Ishikawa (cell line): ENCODE measurements at regions not wholly inside any gene's neighbourhood (a gene's known extent, or its start where the extent isn't known, plus 50 kb on each side); places are given as distances from the start of the nearest gene placed in this dataset.

Experiments
- CEBPB ChIP-seq: IDR thresholded peaks from 2 replicates; pipeline ENCODE4 v1.6.1; 2012
- CREB1 ChIP-seq: IDR thresholded peaks from 2 replicates; pipeline ENCODE4 v1.6.1; 2012; ENCODE audit warnings: low read depth
- EGR1 ChIP-seq: IDR thresholded peaks from 2 replicates; pipeline ENCODE4 v1.6.1; 2012
- EP300 ChIP-seq: IDR thresholded peaks from 2 replicates; pipeline ENCODE4 v1.6.1; 2012; ENCODE audit warnings: borderline replicate concordance
- FOXM1 ChIP-seq: IDR thresholded peaks from 2 replicates; pipeline ENCODE4 v1.6.1; 2012; ENCODE audit warnings: low read depth, borderline replicate concordance
- NFIC ChIP-seq: IDR thresholded peaks from 2 replicates; pipeline ENCODE4 v1.6.1; 2012
- RAD21 ChIP-seq: IDR thresholded peaks from 2 replicates; pipeline ENCODE4 v1.6.1; 2012; ENCODE audit warnings: low read depth
- TAF1 ChIP-seq: IDR thresholded peaks from 2 replicates; pipeline ENCODE4 v1.6.1; 2012; ENCODE audit warnings: low read depth, mild to moderate bottlenecking
- TCF12 ChIP-seq: IDR thresholded peaks from 2 replicates; pipeline ENCODE4 v1.6.1; 2012; ENCODE audit warnings: low read depth
- TEAD4 ChIP-seq: IDR thresholded peaks from 2 replicates; pipeline ENCODE4 v1.6.1; 2012
- USF1 ChIP-seq: IDR thresholded peaks from 2 replicates; pipeline ENCODE4 v1.6.1; 2012
- YY1 ChIP-seq: IDR thresholded peaks from 2 replicates; pipeline ENCODE4 v1.6.1; 2012; ENCODE audit warnings: low read depth
- ZBTB7A ChIP-seq: IDR thresholded peaks from 2 replicates; pipeline ENCODE4 v1.6.1; 2012; ENCODE audit warnings: low read depth
- TF ChIP-seq, protein P1 (sequence below): IDR thresholded peaks from 2 replicates; pipeline ENCODE4 v1.6.1; 2012
- TF ChIP-seq, protein P2 (sequence below): IDR thresholded peaks from 2 replicates; pipeline ENCODE4 v1.6.1; 2012; ENCODE audit warnings: low read depth, mild to moderate bottlenecking

DNA sequence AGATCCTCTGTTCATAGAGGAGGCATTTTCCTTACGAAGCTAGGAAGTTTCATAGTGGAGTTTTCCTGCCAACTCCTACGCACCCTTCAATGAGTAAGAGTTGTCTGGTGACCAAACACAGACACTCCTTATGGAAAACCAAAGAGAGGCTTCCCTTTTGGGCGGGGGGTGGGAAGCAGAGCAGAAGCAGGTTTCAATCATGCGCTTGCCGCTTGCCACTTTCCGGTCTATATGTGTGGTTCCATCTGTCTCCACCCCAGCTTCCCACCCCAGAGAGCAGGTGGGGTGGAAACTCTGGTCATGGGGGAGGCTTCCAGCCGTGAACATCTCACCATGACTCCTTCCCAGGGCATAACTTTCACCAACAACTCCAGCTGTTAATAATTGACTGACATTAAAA lies 68.8 kb upstream of the GRB10 start:
- TF ChIP-seq TEAD4 (no peak), USF1 (no peak), RAD21 (no peak), EGR1 (no peak), CEBPB (no peak), TCF12 (no peak), CREB1 (no peak), TAF1 (no peak), ZBTB7A (no peak), YY1 (no peak), NFIC (no peak), EP300 (no peak), FOXM1 (no peak)
- TF ChIP-seq, protein P1, sequence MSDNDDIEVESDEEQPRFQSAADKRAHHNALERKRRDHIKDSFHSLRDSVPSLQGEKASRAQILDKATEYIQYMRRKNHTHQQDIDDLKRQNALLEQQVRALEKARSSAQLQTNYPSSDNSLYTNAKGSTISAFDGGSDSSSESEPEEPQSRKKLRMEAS: no peak
- TF ChIP-seq, protein P2, sequence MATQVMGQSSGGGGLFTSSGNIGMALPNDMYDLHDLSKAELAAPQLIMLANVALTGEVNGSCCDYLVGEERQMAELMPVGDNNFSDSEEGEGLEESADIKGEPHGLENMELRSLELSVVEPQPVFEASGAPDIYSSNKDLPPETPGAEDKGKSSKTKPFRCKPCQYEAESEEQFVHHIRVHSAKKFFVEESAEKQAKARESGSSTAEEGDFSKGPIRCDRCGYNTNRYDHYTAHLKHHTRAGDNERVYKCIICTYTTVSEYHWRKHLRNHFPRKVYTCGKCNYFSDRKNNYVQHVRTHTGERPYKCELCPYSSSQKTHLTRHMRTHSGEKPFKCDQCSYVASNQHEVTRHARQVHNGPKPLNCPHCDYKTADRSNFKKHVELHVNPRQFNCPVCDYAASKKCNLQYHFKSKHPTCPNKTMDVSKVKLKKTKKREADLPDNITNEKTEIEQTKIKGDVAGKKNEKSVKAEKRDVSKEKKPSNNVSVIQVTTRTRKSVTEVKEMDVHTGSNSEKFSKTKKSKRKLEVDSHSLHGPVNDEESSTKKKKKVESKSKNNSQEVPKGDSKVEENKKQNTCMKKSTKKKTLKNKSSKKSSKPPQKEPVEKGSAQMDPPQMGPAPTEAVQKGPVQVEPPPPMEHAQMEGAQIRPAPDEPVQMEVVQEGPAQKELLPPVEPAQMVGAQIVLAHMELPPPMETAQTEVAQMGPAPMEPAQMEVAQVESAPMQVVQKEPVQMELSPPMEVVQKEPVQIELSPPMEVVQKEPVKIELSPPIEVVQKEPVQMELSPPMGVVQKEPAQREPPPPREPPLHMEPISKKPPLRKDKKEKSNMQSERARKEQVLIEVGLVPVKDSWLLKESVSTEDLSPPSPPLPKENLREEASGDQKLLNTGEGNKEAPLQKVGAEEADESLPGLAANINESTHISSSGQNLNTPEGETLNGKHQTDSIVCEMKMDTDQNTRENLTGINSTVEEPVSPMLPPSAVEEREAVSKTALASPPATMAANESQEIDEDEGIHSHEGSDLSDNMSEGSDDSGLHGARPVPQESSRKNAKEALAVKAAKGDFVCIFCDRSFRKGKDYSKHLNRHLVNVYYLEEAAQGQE: no peak

DNA sequence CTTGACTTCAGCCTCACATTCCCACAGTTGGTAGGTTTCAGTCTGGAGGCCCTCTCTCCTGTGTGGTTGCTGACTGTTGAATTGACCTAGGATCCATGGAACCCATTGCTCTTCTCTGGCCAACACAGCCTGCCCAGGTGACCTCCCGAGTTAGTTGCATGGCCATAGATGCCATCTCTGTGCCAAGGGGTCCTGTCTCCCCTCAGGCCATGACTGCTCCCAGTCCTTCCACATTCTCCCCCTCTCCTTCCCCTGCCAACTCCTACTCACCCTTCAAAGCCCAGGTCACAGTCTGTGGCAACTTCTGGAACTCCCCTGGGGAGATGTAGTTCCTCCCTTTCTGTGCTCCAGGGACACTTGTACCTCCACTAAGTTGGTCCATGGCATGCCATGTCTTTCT lies 67.3 kb upstream of the GRB10 start:
- TF ChIP-seq TEAD4 (no peak), FOXM1 (no peak), EGR1 (no peak), TAF1 (no peak), CREB1 (no peak), RAD21 (no peak), EP300 (no peak), YY1 (no peak), ZBTB7A (no peak), USF1 (no peak), CEBPB (no peak)
- TF ChIP-seq, protein P1: no peak

- TF ChIP-seq EP300: no peak
- TF ChIP-seq TCF12: no peak
- TF ChIP-seq, protein P2: no peak
- TF ChIP-seq TEAD4: no peak
- TF ChIP-seq TAF1: no peak
- TF ChIP-seq USF1: no peak
These were observed 65.5 kb upstream of the GRB10 start for GRCh38 chr7:50848203-50848602.

- TF ChIP-seq, protein P2: no peak
- TF ChIP-seq, protein P1: no peak
- TF ChIP-seq CREB1 (no peak), FOXM1 (no peak), YY1 (no peak), EP300 (no peak), TEAD4 (no peak), TCF12 (no peak), NFIC (no peak), TAF1 (no peak), RAD21 (no peak), CEBPB (no peak)
These were observed 59.3 kb upstream of the GRB10 start for GRCh38 chr7:50842041-50842440.
